ENCODE measurements at regions not wholly inside any gene's neighbourhood (a gene's known extent, or its start where the extent isn't known, plus 50 kb on each side); places are given as distances from the start of the nearest gene placed in this dataset.

- DNase-seq = no peak
- Mint-ChIP-seq H3K36me3 (ENCODE audit: low read depth) (no peaks in the 10 kb centered on the region), H3K27ac (no peak overlapping the region), H3K4me1 (ENCODE audit: low read depth) (no peaks in the 10 kb centered on the region), H3K4me3 (no peak overlapping the region), H3K9me3 (peaks cover 9% of the 10 kb centered on the region), H3K27me3 (no peaks in the 10 kb centered on the region)
- CTCF ChIA-PET = no interaction called here
- POLR2A ChIA-PET = no interaction called here
- ATAC-seq = no peak
- intact Hi-C loops (cut with micrococcal nuclease) = no loop called here
- TF ChIP-seq, protein P1, sequence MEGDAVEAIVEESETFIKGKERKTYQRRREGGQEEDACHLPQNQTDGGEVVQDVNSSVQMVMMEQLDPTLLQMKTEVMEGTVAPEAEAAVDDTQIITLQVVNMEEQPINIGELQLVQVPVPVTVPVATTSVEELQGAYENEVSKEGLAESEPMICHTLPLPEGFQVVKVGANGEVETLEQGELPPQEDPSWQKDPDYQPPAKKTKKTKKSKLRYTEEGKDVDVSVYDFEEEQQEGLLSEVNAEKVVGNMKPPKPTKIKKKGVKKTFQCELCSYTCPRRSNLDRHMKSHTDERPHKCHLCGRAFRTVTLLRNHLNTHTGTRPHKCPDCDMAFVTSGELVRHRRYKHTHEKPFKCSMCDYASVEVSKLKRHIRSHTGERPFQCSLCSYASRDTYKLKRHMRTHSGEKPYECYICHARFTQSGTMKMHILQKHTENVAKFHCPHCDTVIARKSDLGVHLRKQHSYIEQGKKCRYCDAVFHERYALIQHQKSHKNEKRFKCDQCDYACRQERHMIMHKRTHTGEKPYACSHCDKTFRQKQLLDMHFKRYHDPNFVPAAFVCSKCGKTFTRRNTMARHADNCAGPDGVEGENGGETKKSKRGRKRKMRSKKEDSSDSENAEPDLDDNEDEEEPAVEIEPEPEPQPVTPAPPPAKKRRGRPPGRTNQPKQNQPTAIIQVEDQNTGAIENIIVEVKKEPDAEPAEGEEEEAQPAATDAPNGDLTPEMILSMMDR (IDR thresholded peaks at IDR 0.05) = no peak
Measured at GRCh38 chr2:52112141-52112540, 1080.2 kb upstream of the NRXN1 start.

DNA sequence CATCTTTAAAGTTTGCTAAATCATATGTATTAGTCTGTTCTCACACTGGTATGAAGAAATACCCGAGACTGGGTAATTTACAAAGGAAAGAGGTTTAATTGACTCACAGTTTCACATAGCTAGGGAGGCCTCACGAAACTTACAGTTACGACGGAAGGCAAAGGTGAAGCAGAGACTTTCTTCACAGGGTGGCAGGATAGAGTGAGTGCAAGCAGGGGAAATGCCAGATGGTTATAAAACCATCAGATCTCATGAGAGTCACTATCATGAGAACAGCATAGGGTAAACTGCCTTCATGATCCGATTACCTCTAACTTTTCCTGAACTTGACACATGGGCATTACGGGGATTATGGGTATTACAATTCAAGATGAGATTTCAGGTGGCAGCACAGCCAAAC, 1075.2 kb upstream of the NRXN1 start:
- H3K27ac Mint-ChIP-seq = no peak overlapping the region
- ATAC-seq (no peak), DNase-seq (no peak)
- ChIA-PET POLR2A (no interaction called here), CTCF (interaction anchor here (1.4 kb wide), 1 partner anchor 12 kb away, joined by 3 read pairs; no protein-coding TSS in a partner anchor)
- no peaks in the 10 kb centered on the region for H3K36me3 Mint-ChIP-seq (ENCODE audit: low read depth)
- no peaks in the 10 kb centered on the region for H3K4me1 Mint-ChIP-seq (ENCODE audit: low read depth)
- H3K27me3 Mint-ChIP-seq = no peaks in the 10 kb centered on the region
- intact Hi-C loops (cut with micrococcal nuclease) = no loop called here
- H3K9me3 Mint-ChIP-seq = peaks cover 9% of the 10 kb centered on the region
- no peak overlapping the region for H3K4me3 Mint-ChIP-seq
- TF ChIP-seq, protein P1 (IDR thresholded peaks at IDR 0.05) = no peak

GRCh38 chr2:52097071-52097470, 1065.1 kb upstream of the NRXN1 start:
- Mint-ChIP-seq H3K36me3 (ENCODE audit: low read depth) (no peaks in the 10 kb centered on the region), H3K27ac (no peak overlapping the region), H3K4me3 (no peak overlapping the region), H3K27me3 (no peaks in the 10 kb centered on the region), H3K9me3 (peaks cover 8% of the 10 kb centered on the region), H3K4me1 (ENCODE audit: low read depth) (no peaks in the 10 kb centered on the region)
- CTCF ChIA-PET = no interaction called here
- POLR2A ChIA-PET = no interaction called here
- ATAC-seq (no peak), DNase-seq (no peak)
- TF ChIP-seq, protein P1 (IDR thresholded peaks at IDR 0.05) = no peak
- intact Hi-C loops (cut with micrococcal nuclease) = no loop called here

GRCh38 chr2:52084759-52085158, 1052.8 kb upstream of the NRXN1 start:
- ChIA-PET POLR2A (no interaction called here), CTCF (interaction anchor here (1.3 kb wide), 1 partner anchor 16 kb away, joined by 4 read pairs; no protein-coding TSS in a partner anchor)
- no peak overlapping the region for H3K27ac Mint-ChIP-seq
- H3K27me3 Mint-ChIP-seq = no peaks in the 10 kb centered on the region
- TF ChIP-seq, protein P1 (IDR thresholded peaks at IDR 0.05) = no peak
- H3K36me3 Mint-ChIP-seq (ENCODE audit: low read depth) = no peaks in the 10 kb centered on the region
- no peak for DNase-seq
- H3K9me3 Mint-ChIP-seq = peaks cover 3% of the 10 kb centered on the region
- H3K4me3 Mint-ChIP-seq = no peak overlapping the region
- intact Hi-C loops (cut with micrococcal nuclease) = no loop called here
- no peak for ATAC-seq
- no peaks in the 10 kb centered on the region for H3K4me1 Mint-ChIP-seq (ENCODE audit: low read depth)

DNA sequence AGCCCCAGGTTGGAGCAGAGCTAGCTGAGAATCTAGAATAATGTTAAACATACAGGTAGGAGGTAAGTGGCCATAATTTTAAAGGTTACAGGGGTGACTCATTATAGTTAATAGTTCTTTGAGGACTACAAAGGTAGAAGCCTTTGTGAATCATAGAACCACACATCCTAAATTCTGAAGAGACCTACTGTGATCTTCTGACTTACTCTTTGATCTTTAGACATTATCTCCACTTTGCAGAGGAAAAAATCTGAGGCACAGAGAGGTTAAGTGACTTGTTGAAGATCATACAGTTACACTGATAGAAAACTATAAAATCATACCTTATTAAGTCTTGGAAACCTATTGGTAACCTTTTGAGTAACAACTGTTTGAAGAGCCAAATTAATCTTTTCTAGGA, 1051.3 kb upstream of the NRXN1 start:
- ChIA-PET POLR2A (no interaction called here), CTCF (no interaction called here)
- no peaks in the 10 kb centered on the region for H3K36me3 Mint-ChIP-seq (ENCODE audit: low read depth)
- H3K4me1 Mint-ChIP-seq (ENCODE audit: low read depth) = no peaks in the 10 kb centered on the region
- no peak for DNase-seq
- H3K4me3 Mint-ChIP-seq = no peak overlapping the region
- H3K27me3 Mint-ChIP-seq = no peaks in the 10 kb centered on the region
- H3K27ac Mint-ChIP-seq = no peak overlapping the region
- no peak for ATAC-seq
- H3K9me3 Mint-ChIP-seq = peaks cover 3% of the 10 kb centered on the region
- TF ChIP-seq, protein P1 (IDR thresholded peaks at IDR 0.05) = no peak
- intact Hi-C loops (cut with micrococcal nuclease) = no loop called here
